ENCODE measurements at regions not wholly inside any gene's neighbourhood (a gene's known extent, or its start where the extent isn't known, plus 50 kb on each side); places are given as distances from the start of the nearest gene placed in this dataset.

DNA sequence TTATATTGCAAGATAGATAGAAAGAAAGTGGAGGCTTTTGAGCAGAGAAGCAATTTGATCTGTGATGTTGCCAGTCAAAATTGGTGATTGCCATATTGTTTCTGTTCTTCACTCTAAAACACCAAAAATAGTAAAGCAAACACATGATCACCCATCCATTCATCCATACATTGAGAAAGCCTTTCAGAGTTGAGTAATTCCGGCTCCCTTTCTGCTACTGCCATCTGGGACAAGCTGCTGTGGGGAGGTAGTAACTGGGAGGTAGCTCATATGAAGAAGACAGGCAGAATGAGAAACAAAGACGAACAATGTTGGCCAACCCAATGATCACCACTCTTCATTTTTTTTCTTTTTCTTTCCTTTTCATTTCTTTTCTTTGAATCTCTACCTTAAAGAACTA lies 51.1 kb upstream of the HBS1L start:
- TF ChIP-seq YY1 (IDR thresholded peaks at IDR 0.05; ENCODE audit: insufficient read depth, insufficient read length) (no peak), ZNF274 (IDR thresholded peaks at IDR 0.05; ENCODE audit: low read depth, low read length) (no peak)

Data from NT2/D1 (cell line).